ENCODE measurements at regions not wholly inside any gene's neighbourhood (a gene's known extent, or its start where the extent isn't known, plus 50 kb on each side); places are given as distances from the start of the nearest gene placed in this dataset.

- TF ChIP-seq SREBF2 (IDR thresholded peaks at IDR 0.05) (no peak), POLR2AphosphoS2 (conservative IDR thresholded peaks at IDR 0.05; ENCODE audit: low read length) (no peak), CTCF (IDR thresholded peaks at IDR 0.05) (no peak)
These were observed 152.7 kb downstream of the SUCLG1 start for GRCh38 chr2:84306361-84306760.
